Colonic mucosa (tissue), 4 donors: ENCODE measurements at regions not wholly inside any gene's neighbourhood (a gene's known extent, or its start where the extent isn't known, plus 50 kb on each side); places are given as distances from the start of the nearest gene placed in this dataset.

Experiments used
- DNase-seq: peaks from one replicate; pipeline ENCODE4 v3.0.0-alpha.2; 2020
- H3K27ac ChIP-seq: fragments of 200-600 bp; one replicate; pipeline ENCODE4 v1.8.0; 2021
- H3K27me3 ChIP-seq: fragments of 200-600 bp; one replicate; pipeline ENCODE4 v1.8.0; 2021
- H3K36me3 ChIP-seq: fragments of 200-600 bp; one replicate; pipeline ENCODE4 v1.8.0; 2021
- H3K4me1 ChIP-seq: fragments of 200-600 bp; one replicate; pipeline ENCODE4 v1.8.0; 2021; ENCODE audit warnings: mild to moderate bottlenecking
- H3K4me3 ChIP-seq: fragments of 200-600 bp; one replicate; pipeline ENCODE4 v1.8.0; 2021
- H3K9ac ChIP-seq, 2 donors: one replicate each; pipeline ENCODE4 v1.7.0; 2013; ENCODE audit warnings: control low read depth in 2 of 2, low read depth in 2 of 2, low read length in 2 of 2
- H3K9me3 ChIP-seq: fragments of 200-600 bp; one replicate; pipeline ENCODE4 v1.8.0; 2021
- intact Hi-C: fragments of 100-400 bp; cut with DNase I; formaldehyde crosslinking; loops from one replicate; pipeline ENCODE4 v1.14.1; 2022
- TF ChIP-seq, protein P1 (sequence below): fragments of 200-600 bp; IDR thresholded peaks from one replicate; pipeline ENCODE4 v1.8.0; 2022; ENCODE audit warnings: antibody characterized with exemption, mild to moderate bottlenecking
- donor health status: healthy.
- donor health status: DM: no; HTN: no; CAD: no.
- donor health status: DM: no; HTN: no; CAD: no.

DNA sequence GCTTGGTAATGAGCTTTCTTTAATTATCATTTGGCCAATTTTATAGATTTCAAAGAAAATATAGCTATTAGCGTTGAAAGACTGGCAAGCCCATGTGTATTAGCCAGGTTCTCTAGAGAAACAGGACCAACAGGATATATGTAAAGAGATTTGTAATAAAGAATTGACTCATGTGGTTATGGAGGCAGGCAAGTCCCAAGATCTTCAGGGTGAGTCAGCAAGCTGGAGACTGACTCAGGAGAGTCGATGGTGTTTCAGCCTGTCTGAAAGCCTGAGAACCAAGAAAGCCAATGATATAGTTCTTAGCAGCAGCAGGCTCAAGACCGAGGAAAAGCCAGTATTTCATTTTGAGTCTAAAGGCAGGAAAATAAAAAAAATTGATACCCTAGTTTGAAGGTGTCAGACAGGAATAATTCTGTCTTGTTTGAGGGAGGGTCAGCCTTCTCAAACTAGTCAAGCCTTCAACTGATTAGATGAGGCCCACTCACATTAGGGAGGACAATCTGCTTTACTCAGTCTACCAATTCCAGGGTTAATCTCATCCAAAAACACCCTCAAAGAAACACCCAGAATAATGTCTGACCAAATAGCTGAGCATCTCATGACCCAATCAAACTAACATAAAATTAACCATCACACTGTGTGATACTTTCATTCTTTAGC, 78.3 kb upstream of the CRIM1 start:
- DNase-seq: no peak
- no peaks in the 10 kb centered on the region for H3K27me3 ChIP-seq
- H3K27ac ChIP-seq: no peak overlapping the region
- H3K36me3 ChIP-seq: no peaks in the 10 kb centered on the region
- no peaks in the 10 kb centered on the region for H3K4me1 ChIP-seq
- H3K9me3 ChIP-seq: no peaks in the 10 kb centered on the region
- intact Hi-C loops: no loop called here
- TF ChIP-seq, protein P1, sequence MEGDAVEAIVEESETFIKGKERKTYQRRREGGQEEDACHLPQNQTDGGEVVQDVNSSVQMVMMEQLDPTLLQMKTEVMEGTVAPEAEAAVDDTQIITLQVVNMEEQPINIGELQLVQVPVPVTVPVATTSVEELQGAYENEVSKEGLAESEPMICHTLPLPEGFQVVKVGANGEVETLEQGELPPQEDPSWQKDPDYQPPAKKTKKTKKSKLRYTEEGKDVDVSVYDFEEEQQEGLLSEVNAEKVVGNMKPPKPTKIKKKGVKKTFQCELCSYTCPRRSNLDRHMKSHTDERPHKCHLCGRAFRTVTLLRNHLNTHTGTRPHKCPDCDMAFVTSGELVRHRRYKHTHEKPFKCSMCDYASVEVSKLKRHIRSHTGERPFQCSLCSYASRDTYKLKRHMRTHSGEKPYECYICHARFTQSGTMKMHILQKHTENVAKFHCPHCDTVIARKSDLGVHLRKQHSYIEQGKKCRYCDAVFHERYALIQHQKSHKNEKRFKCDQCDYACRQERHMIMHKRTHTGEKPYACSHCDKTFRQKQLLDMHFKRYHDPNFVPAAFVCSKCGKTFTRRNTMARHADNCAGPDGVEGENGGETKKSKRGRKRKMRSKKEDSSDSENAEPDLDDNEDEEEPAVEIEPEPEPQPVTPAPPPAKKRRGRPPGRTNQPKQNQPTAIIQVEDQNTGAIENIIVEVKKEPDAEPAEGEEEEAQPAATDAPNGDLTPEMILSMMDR: no peak
- no peak overlapping the region for H3K9ac ChIP-seq
- no peak overlapping the region for H3K4me3 ChIP-seq

DNA sequence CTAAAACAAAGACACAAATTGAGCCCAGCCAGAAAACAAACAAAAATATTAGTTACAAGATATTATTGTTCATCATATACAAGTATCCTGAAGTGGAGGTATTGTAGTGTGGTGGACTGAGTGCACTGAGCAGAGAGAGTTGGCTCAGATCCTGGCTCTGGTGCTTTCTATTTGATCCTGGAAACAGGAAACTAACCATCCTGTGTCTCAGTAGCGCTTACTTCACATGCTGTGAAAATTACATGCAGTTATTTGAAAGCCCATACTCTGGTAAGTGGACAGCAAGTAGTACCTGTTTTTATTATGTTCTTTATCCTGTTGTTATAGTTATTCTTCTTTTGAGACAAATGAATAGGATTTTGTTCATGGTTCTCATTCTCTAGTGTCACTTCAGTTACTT, 84.3 kb upstream of the CRIM1 start:
- intact Hi-C loops: no loop called here
- TF ChIP-seq, protein P1: no peak
- no peak overlapping the region for H3K9ac ChIP-seq

DNA sequence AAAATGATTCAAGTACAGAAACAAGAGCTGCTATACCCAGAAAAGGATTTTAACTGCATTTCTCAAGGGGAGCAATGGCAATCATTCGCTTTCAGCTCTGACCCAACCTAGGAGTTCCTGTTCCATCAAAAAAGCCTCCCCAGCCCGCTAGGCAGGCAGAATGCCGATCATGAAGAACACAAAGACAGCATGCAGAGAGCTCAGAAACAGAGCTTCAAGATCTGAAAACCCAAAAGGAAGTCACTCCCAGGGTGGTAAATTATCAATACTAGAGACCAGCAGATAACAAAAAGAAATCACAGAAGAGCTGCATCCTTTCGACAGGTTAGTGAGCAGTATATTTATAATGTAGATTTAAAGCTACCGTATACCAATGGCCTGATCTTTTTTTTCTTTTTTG, 84.8 kb upstream of the CRIM1 start:
- Histone ChIP-seq H3K27ac (no peak overlapping the region), H3K4me3 (no peak overlapping the region), H3K9me3 (no peaks in the 10 kb centered on the region), H3K36me3 (no peaks in the 10 kb centered on the region), H3K4me1 (no peaks in the 10 kb centered on the region), H3K9ac (no peak overlapping the region), H3K27me3 (no peaks in the 10 kb centered on the region)
- TF ChIP-seq, protein P1: no peak
- DNase-seq: no peak
- intact Hi-C loops: no loop called here

More for the DNA sequence above, 84.3 kb upstream of the CRIM1 start:
- no peaks in the 10 kb centered on the region for H3K4me1 ChIP-seq
- no peak overlapping the region for H3K4me3 ChIP-seq
- no peak for DNase-seq
- H3K9me3 ChIP-seq: no peaks in the 10 kb centered on the region
- H3K27me3 ChIP-seq: no peaks in the 10 kb centered on the region
- H3K27ac ChIP-seq: no peak overlapping the region
- no peaks in the 10 kb centered on the region for H3K36me3 ChIP-seq

DNA sequence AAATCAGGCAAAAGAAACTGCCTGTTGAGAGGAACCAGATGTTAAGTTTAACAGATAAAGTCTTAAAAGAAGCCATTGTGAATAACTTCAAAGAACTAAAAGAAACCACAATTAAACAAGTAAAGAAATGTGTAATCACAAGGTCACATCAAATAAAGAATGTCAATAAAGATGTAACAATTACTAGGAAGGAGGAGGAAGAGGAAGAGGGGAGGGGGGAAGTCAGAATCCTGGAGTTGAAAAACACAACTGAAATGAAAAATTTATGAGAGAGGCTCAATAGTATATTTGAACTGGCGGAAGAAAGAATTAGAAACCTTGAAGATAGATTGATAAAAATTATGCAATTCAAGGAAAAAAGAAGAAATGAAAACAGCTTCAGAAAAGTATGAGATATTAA, 88.4 kb upstream of the CRIM1 start:
- Histone ChIP-seq H3K36me3 (no peaks in the 10 kb centered on the region), H3K27me3 (no peaks in the 10 kb centered on the region), H3K4me1 (no peaks in the 10 kb centered on the region), H3K4me3 (no peak overlapping the region), H3K9ac (no peak overlapping the region), H3K9me3 (no peaks in the 10 kb centered on the region), H3K27ac (no peak overlapping the region)
- DNase-seq: no peak
- intact Hi-C loops: no loop called here
- TF ChIP-seq, protein P1: no peak

GRCh38 chr2:36266536-36267121, 88.9 kb upstream of the CRIM1 start:
- H3K4me3 ChIP-seq: no peak overlapping the region
- DNase-seq: no peak
- no peaks in the 10 kb centered on the region for H3K27me3 ChIP-seq
- intact Hi-C loops: no loop called here
- no peaks in the 10 kb centered on the region for H3K9me3 ChIP-seq
- no peak overlapping the region for H3K9ac ChIP-seq
- TF ChIP-seq, protein P1: no peak
- H3K36me3 ChIP-seq: no peaks in the 10 kb centered on the region
- no peaks in the 10 kb centered on the region for H3K4me1 ChIP-seq
- no peak overlapping the region for H3K27ac ChIP-seq
